Upper lobe of right lung (tissue), 1 donor: ENCODE measurements at regions not wholly inside any gene's neighbourhood (a gene's known extent, or its start where the extent isn't known, plus 50 kb on each side); places are given as distances from the start of the nearest gene placed in this dataset.

Experiments
- ATAC-seq: fragments of 200-7000 bp; cut with Tn5 transposase; one replicate; pipeline ENCODE4 v1.9.1; 2020; ENCODE audit warnings: mild to moderate bottlenecking, moderate library complexity
- DNase-seq: peaks from one replicate; pipeline ENCODE4 v3.0.0-alpha.2; 2020
- H3K27ac ChIP-seq: fragments of 200-600 bp; one replicate; pipeline ENCODE4 v1.8.0; 2022
- H3K27me3 ChIP-seq: fragments of 200-600 bp; one replicate; pipeline ENCODE4 v1.8.0; 2022; ENCODE audit warnings: mild to moderate bottlenecking
- H3K36me3 ChIP-seq: fragments of 200-600 bp; one replicate; pipeline ENCODE4 v1.8.0; 2022
- H3K4me1 ChIP-seq: fragments of 200-600 bp; one replicate; pipeline ENCODE4 v1.8.0; 2022
- H3K4me3 ChIP-seq: fragments of 200-600 bp; one replicate; pipeline ENCODE4 v1.8.0; 2022; ENCODE audit warnings: mild to moderate bottlenecking
- H3K9me3 ChIP-seq: fragments of 200-600 bp; one replicate; pipeline ENCODE4 v1.8.0; 2022
- CTCF ChIP-seq: fragments of 200-600 bp; IDR thresholded peaks from one replicate; pipeline ENCODE4 v1.8.0; 2022; ENCODE audit warnings: antibody characterized with exemption
- intact Hi-C: fragments of 100-400 bp; cut with DNase I; formaldehyde crosslinking; loops from one replicate; pipeline ENCODE4 v1.11.0; 2022
- donor health status: DM: no; HTN: yes; CAD: no; lungs with severe emphysema.

GRCh38 chr2:14712111-14712510 lies 79.6 kb downstream of the LRATD1 start:
- DNase-seq (no peak), ATAC-seq (no peak)
- no peak for TF ChIP-seq CTCF
- Histone ChIP-seq H3K4me1 (no peaks in the 10 kb centered on the region), H3K36me3 (no peaks in the 10 kb centered on the region), H3K9me3 (no peaks in the 10 kb centered on the region), H3K27me3 (no peaks in the 10 kb centered on the region), H3K27ac (no peak overlapping the region), H3K4me3 (no peak overlapping the region)
- intact Hi-C loops: no loop called here

- Histone ChIP-seq H3K27me3 (no peaks in the 10 kb centered on the region), H3K4me1 (no peaks in the 10 kb centered on the region), H3K27ac (no peak overlapping the region), H3K4me3 (no peak overlapping the region), H3K9me3 (no peaks in the 10 kb centered on the region), H3K36me3 (no peaks in the 10 kb centered on the region)
- no peak for TF ChIP-seq CTCF
- intact Hi-C loops: no loop called here
- no peak for ATAC-seq
- DNase-seq: no peak
Measured at GRCh38 chr2:14713248-14713647, 80.7 kb downstream of the LRATD1 start.

GRCh38 chr2:14715600-14715999 lies 83.1 kb downstream of the LRATD1 start:
- Histone ChIP-seq H3K9me3 (no peaks in the 10 kb centered on the region), H3K4me1 (no peaks in the 10 kb centered on the region), H3K36me3 (no peaks in the 10 kb centered on the region), H3K27me3 (no peaks in the 10 kb centered on the region), H3K4me3 (no peak overlapping the region), H3K27ac (no peak overlapping the region)
- intact Hi-C loops: no loop called here
- ATAC-seq (no peak), DNase-seq (no peak)
- TF ChIP-seq CTCF: no peak

GRCh38 chr2:14716319-14716718 lies 83.8 kb downstream of the LRATD1 start:
- TF ChIP-seq CTCF: no peak
- no peak overlapping the region for H3K27ac ChIP-seq
- ATAC-seq (no peak), DNase-seq (no peak)
- intact Hi-C loops: no loop called here
- H3K9me3 ChIP-seq: no peaks in the 10 kb centered on the region
- H3K27me3 ChIP-seq: no peaks in the 10 kb centered on the region
- no peaks in the 10 kb centered on the region for H3K36me3 ChIP-seq
- H3K4me1 ChIP-seq: no peaks in the 10 kb centered on the region
- no peak overlapping the region for H3K4me3 ChIP-seq

- TF ChIP-seq CTCF: no peak
- intact Hi-C loops: no loop called here
- no peak for DNase-seq
Measured at GRCh38 chr2:14717131-14717530, 84.6 kb downstream of the LRATD1 start.

GRCh38 chr2:14720319-14720718 lies 87.8 kb downstream of the LRATD1 start:
- no peaks in the 10 kb centered on the region for H3K4me1 ChIP-seq
- H3K9me3 ChIP-seq: no peaks in the 10 kb centered on the region
- no peak for TF ChIP-seq CTCF
- ATAC-seq (no peak), DNase-seq (no peak)
- no peak overlapping the region for H3K27ac ChIP-seq
- H3K4me3 ChIP-seq: no peak overlapping the region
- H3K27me3 ChIP-seq: no peaks in the 10 kb centered on the region
- intact Hi-C loops: no loop called here
- no peaks in the 10 kb centered on the region for H3K36me3 ChIP-seq

More at GRCh38 chr2:14717131-14717530, 84.6 kb downstream of the LRATD1 start:
- no peak for ATAC-seq
- Histone ChIP-seq H3K4me1 (no peaks in the 10 kb centered on the region), H3K4me3 (no peak overlapping the region), H3K9me3 (no peaks in the 10 kb centered on the region), H3K27ac (no peak overlapping the region), H3K36me3 (no peaks in the 10 kb centered on the region), H3K27me3 (no peaks in the 10 kb centered on the region)
